ENCODE measurements at regions not wholly inside any gene's neighbourhood (a gene's known extent, or its start where the extent isn't known, plus 50 kb on each side); places are given as distances from the start of the nearest gene placed in this dataset.

DNA sequence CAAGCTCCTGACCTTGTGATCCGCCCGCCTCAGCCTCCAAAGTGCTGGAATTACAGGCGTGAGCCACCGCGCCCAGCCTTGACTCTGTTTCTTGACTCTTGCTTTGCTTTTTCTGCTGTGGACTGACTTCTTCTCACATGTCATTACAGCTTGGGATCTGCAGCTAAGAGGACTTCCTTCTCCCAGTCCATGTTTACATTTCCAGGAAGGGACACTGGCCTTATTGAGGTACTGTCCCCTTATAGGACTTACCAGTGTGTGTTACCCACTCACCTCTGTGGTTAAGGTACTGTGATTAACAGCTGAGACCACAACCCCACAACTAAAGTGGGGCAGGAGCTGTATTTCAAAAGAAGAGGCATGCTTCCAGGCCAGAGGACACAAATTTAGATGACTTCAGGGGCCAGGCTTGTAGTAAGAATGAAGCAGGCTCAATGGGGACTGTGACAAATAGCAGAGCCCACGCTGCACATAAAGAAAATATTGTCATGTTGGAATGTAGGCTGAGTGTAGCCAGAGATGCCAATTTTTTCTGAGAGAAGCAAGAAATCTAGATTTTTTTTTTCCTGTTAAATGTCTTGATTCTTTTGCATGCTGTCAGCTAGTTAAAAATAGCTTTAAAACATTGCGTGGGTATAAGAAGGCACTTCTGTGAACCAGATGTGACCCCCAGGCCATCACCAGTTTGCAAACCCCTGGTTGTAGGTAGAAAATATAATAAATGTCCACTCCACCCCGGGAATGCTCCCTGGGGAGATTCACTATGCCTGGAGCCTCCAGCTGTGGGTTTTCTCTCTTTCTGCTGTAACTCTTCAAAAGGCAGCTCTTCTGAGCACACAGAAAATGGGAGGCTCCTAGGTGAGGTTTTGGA is 75.0 kb downstream of the PTPDC1 start:
- DNase-seq (ENCODE audit: low spot score) = no peak

GRCh38 chr9:94160594-94161501 is 76.6 kb downstream of the PTPDC1 start:
- DNase-seq (ENCODE audit: low spot score) = no peak

DNA sequence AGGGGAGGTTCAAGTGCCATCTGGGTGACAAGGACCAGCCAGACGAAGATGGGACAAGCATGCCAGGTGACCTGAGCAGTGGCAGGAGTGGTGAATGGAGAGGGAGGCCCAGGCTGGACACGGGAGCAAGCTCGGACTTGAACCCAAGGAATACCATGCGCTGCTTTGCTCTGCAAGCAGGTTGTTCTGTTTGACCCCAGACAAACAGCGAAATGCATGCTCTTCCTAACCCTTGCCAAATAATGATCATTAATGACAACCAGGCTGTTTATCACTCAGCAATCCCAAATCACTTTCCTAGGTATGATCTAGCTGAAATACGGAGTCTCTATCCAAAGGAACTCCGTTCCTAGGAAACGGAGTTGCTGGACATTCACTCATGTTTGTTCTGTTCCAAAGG is 77.4 kb downstream of the PTPDC1 start:
- no peak for DNase-seq (ENCODE audit: low spot score)

GRCh38 chr9:94164806-94165549 is 80.7 kb downstream of the PTPDC1 start:
- DNase-seq (ENCODE audit: low spot score) = no peak

- DNase-seq (ENCODE audit: low spot score) = peak; percentile 98
Measured at GRCh38 chr9:94165592-94166235, 81.5 kb downstream of the PTPDC1 start.

- peak; percentile 97 for DNase-seq (ENCODE audit: low spot score)
Measured at GRCh38 chr9:94166236-94166975, 82.1 kb downstream of the PTPDC1 start.

DNA sequence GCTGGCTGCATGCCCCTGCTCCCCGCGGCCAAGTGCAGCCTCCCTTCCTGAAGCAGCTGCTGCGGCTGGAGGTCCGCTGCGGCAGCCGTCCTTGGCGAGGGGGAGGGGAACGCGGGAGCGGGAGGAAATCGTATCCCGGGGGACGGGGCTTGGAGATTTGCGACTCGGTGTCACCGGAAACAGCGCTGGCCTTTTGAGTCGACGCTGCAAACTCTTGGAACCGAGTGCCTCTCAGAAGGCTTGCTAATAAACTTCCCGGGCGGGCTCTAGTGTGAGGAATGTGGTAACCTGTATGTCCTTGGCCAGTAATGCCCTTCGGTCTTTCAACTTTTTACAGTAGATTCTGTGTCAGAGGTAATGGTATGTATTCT is 82.7 kb downstream of the PTPDC1 start:
- DNase-seq (ENCODE audit: low spot score) = no peak

GRCh38 chr9:94167376-94167890 is 83.2 kb downstream of the PTPDC1 start:
- no peak for DNase-seq (ENCODE audit: low spot score)

- DNase-seq (ENCODE audit: low spot score) = no peak
Measured at GRCh38 chr9:94168203-94169000, 84.1 kb downstream of the PTPDC1 start.

- no peak for DNase-seq (ENCODE audit: low spot score)
Measured at GRCh38 chr9:94169968-94170367, 85.7 kb downstream of the PTPDC1 start.

GRCh38 chr9:94173632-94174031 is 85.5 kb upstream of the ZNF169 start:
- DNase-seq (ENCODE audit: low spot score) = no peak

DNA sequence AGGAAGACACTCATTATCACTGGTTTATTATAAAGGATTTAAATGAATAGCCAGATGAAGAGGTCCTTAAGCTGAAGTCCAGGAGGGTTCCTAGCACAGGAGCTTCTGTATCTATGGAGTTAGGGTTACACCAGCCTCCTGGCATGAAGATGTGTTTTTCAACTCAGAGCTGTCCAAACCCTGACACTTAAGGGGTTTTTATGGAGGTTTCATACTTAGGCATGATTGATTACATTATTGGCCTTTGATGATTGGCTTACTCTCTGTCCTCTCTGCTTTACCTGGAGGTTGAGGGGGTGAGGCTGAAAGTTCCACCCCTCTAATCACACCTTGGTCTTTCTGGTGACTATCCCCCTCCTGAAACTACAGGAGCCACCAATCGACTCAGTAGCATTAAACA is 84.9 kb upstream of the ZNF169 start:
- DNase-seq (ENCODE audit: low spot score) = no peak

DNA sequence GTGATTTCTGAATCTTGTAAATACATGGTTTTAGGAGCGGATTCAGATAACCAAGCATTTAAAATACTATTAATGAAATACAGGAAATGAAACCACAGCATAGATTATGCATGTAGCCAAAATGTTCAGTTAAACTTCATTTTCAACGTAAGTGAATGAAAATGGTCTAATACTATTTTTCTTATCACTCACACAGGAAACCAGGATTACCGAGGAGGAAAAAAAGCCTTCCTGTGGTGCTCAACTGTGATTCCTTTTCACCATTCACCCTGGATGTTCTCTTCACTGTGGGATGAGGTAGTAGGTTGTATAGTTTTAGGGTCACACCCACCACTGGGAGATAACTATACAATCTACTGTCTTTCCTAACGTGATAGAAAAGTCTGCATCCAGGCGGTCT is 83.4 kb upstream of the ZNF169 start:
- no peak for DNase-seq (ENCODE audit: low spot score)

- DNase-seq (ENCODE audit: low spot score) = no peak
Measured at GRCh38 chr9:94176608-94177007, 82.5 kb upstream of the ZNF169 start.

- no peak for DNase-seq (ENCODE audit: low spot score)
Measured at GRCh38 chr9:94178927-94179326, 80.2 kb upstream of the ZNF169 start.

DNA sequence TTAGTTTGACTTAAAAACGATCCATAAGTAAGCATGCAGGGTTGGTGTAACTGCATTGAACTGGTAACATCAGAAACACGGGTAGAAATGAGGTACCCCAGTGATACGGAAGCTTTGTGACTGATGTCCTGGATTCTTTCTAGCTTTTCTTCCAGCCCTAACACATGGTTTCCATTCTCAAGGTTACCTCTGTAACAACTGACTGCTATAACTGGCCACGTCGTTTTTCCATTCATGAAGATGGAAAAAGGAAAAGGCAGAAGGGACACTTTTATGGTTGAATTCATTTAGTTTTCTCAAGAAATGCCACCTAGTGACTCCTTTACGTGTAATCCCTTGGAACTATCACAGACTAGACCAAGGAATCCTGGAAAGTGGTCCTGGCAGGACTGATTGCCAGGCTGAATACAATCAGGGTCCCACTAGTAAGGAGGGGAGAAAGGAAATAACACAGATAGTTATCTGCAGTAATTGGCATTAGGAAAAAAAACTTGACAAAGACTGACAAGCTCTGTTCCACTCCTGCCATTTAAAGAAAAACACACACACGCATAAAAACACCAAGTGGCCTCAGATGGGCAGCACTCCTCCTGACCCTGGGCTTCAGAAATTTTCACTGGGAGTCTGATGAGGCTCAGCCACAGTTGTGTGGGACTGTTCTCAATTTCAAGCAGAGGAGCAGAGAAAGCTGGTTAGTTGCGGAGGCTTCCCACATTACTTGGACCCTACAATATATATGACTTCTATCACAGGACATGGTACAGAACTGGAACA is 77.5 kb upstream of the ZNF169 start:
- no peak for DNase-seq (ENCODE audit: low spot score)

DNA sequence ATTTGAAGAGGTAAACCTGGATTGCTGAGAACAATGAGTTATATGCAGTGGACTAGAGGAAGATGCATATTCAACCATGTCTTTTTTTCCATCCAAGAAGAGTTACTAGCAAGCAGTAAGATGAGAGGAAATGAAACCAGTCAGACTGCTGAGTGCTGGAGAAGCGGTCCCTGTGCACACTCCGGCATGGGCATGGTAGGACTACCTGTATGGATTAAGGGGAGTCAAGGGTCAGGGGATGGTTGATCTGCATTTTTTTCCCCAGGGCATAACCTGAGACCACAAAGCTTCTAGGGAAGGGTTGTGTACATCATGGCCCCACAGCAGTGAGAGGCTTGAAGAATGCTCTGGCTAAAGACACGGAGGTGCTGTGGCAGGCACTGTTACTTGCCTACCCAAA is 76.6 kb upstream of the ZNF169 start:
- no peak for DNase-seq (ENCODE audit: low spot score)

DNA sequence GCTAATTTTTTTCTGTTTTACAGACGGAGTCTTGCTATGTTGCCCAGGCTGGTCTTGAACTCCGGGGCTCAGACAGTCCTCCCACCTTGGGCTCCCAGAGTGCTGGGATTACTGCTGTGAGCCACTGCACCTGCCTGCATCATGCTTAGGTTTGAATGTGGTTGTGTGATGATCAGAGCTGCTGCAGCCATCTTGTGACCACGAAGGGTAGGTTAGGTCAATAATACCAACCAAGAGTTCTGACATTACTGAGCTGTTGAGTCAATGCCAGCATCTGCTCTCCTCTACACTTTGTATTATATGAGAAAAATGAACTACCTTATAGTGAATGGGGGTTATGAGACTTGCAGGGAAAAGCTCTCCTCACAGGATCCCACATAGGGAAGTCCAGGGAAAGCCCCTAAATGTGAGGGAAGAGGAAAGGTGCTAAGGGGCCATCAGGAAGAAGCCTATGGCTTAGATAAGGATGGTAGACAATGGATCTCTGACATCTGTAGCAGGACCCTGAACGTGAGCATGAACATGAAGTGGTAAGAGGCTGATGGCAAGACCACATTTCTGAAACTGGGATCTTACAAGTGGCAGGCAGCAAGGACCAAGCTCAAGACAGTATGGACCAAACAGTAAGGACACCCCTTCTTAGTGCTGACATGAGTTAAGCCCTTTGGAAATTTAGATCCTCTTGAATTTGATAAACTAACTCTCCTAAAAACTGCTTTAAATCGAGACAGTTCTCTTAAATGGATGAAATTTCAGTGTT is 75.7 kb upstream of the ZNF169 start:
- DNase-seq (ENCODE audit: low spot score) = no peak

- DNase-seq (ENCODE audit: low spot score) = no peak
Measured at GRCh38 chr9:94188246-94188645, 70.9 kb upstream of the ZNF169 start.

Measured in hematopoietic multipotent progenitor cell treated with erythropoietin and hydrocortisone succinate and interleukin-3 and kit ligand, for 15 days (in vitro differentiated cells).